Ishikawa (cell line): ENCODE measurements at regions not wholly inside any gene's neighbourhood (a gene's known extent, or its start where the extent isn't known, plus 50 kb on each side); places are given as distances from the start of the nearest gene placed in this dataset.

Experiments
- CREB1 ChIP-seq: IDR thresholded peaks from 2 replicates; pipeline ENCODE4 v1.6.1; 2012; ENCODE audit warnings: low read depth
- EP300 ChIP-seq: IDR thresholded peaks from 2 replicates; pipeline ENCODE4 v1.6.1; 2012; ENCODE audit warnings: borderline replicate concordance
- NFIC ChIP-seq: IDR thresholded peaks from 2 replicates; pipeline ENCODE4 v1.6.1; 2012
- RAD21 ChIP-seq: IDR thresholded peaks from 2 replicates; pipeline ENCODE4 v1.6.1; 2012; ENCODE audit warnings: low read depth
- TF ChIP-seq, protein P1 (sequence below): IDR thresholded peaks from 2 replicates; pipeline ENCODE4 v1.6.1; 2012; ENCODE audit warnings: low read depth, mild to moderate bottlenecking

DNA sequence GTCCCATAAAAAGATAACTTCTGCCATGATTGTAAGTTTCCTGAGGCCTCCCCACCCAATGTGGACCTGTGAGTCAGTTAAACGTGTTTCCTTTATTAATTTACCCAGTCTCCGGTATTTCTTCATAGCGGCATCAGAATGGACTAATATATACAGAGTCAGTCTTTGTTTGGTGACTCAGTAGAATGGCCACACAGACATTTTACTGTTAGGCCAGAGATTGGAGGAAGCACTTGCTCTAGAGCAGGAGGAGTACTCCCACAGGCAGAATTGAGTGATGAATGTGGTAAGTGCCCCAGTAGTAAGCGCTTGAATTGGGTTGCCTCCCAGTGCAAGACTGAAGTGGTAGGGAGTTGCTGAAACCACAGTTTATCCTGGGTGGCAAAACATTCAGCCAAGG lies 149.5 kb upstream of the SMIM30 start:
- no peak for TF ChIP-seq CREB1
- TF ChIP-seq EP300 = no peak
- no peak for TF ChIP-seq RAD21
- TF ChIP-seq, protein P1, sequence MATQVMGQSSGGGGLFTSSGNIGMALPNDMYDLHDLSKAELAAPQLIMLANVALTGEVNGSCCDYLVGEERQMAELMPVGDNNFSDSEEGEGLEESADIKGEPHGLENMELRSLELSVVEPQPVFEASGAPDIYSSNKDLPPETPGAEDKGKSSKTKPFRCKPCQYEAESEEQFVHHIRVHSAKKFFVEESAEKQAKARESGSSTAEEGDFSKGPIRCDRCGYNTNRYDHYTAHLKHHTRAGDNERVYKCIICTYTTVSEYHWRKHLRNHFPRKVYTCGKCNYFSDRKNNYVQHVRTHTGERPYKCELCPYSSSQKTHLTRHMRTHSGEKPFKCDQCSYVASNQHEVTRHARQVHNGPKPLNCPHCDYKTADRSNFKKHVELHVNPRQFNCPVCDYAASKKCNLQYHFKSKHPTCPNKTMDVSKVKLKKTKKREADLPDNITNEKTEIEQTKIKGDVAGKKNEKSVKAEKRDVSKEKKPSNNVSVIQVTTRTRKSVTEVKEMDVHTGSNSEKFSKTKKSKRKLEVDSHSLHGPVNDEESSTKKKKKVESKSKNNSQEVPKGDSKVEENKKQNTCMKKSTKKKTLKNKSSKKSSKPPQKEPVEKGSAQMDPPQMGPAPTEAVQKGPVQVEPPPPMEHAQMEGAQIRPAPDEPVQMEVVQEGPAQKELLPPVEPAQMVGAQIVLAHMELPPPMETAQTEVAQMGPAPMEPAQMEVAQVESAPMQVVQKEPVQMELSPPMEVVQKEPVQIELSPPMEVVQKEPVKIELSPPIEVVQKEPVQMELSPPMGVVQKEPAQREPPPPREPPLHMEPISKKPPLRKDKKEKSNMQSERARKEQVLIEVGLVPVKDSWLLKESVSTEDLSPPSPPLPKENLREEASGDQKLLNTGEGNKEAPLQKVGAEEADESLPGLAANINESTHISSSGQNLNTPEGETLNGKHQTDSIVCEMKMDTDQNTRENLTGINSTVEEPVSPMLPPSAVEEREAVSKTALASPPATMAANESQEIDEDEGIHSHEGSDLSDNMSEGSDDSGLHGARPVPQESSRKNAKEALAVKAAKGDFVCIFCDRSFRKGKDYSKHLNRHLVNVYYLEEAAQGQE = no peak
- TF ChIP-seq NFIC = no peak
